IMR-90 (cell line): ENCODE measurements at regions not wholly inside any gene's neighbourhood (a gene's known extent, or its start where the extent isn't known, plus 50 kb on each side); places are given as distances from the start of the nearest gene placed in this dataset.

Experiments used
- ATAC-seq: fragments of 200-7000 bp; cut with Tn5 transposase; 2 replicates; pipeline ENCODE4 v1.9.1; 2020; ENCODE audit warnings: low read depth, mild to moderate bottlenecking, moderate library complexity
- BruUV-seq: library from RNA; stranded (reverse); fragments of 400-500 nt; replicated peaks from 2 replicates; lab custom pipeline; 2021; lab: Mats Ljungman, UMichigan
- CTCF ChIA-PET: fragments of 300-600 bp; formaldehyde crosslinking; extraction: SDS; loops from one replicate; lab custom pipeline; 2021; ENCODE audit warnings: antibody characterized with exemption; lab: Yijun Ruan, JAX
- POLR2A ChIA-PET: fragments of 300-600 bp; sonication (Branson Sonifier 250); formaldehyde crosslinking; loops from one replicate; lab custom pipeline; 2022; ENCODE audit warnings: antibody characterized with exemption; ENCODE audit not compliant: unreplicated experiment; lab: Charles Lee
- DNase-seq: peaks from one replicate; pipeline ENCODE4 v3.0.0; 2013
- H2AFZ ChIP-seq: replicated peaks from 2 replicates; pipeline ENCODE3; 2013; ENCODE audit warnings: low read length, mild to moderate bottlenecking; ENCODE audit not compliant: poor library complexity
- H2AK5ac ChIP-seq: 2 replicates; pipeline ENCODE4 v1.6.1; 2013; ENCODE audit warnings: low read depth, low read length, inconsistent platforms
- H2AK9ac ChIP-seq: replicated peaks from 2 replicates; pipeline ENCODE3; 2013; ENCODE audit warnings: mild to moderate bottlenecking, low read depth, low read length, moderate library complexity; ENCODE audit not compliant: poor library complexity
- H2BK120ac ChIP-seq: 2 replicates; pipeline ENCODE4 v1.6.1; 2013; ENCODE audit warnings: low read depth, low read length, inconsistent platforms
- H2BK15ac ChIP-seq: 3 replicates; pipeline ENCODE4 v1.6.1; 2013; ENCODE audit warnings: low read depth, low read length, inconsistent platforms
- H2BK20ac ChIP-seq: 2 replicates; pipeline ENCODE4 v1.6.1; 2013; ENCODE audit warnings: low read depth, mild to moderate bottlenecking, inconsistent platforms, low read length, moderate library complexity
- H2BK5ac ChIP-seq: 2 replicates; pipeline ENCODE4 v1.6.1; 2013; ENCODE audit warnings: mild to moderate bottlenecking, low read depth, low read length, inconsistent platforms; ENCODE audit not compliant: poor library complexity, severe bottlenecking
- H3K14ac ChIP-seq: replicated peaks from 2 replicates; pipeline ENCODE4 v1.6.1; 2013; ENCODE audit warnings: low read depth, low read length, inconsistent platforms
- H3K18ac ChIP-seq: 2 replicates; pipeline ENCODE4 v1.6.1; 2013; ENCODE audit warnings: low read depth, low read length, control low read depth
- H3K23ac ChIP-seq: 2 replicates; pipeline ENCODE4 v1.6.1; 2013; ENCODE audit warnings: low read depth, low read length, inconsistent platforms
- H3K27ac ChIP-seq: 2 replicates; pipeline ENCODE4 v1.5.1; 2013; ENCODE audit warnings: mild to moderate bottlenecking, control low read depth, low read length; ENCODE audit not compliant: insufficient read depth
- H3K27me3 ChIP-seq: 2 replicates; pipeline ENCODE4 v1.6.1; 2013; ENCODE audit warnings: low read length; ENCODE audit not compliant: control insufficient read depth, insufficient read depth
- H3K36me3 ChIP-seq: 2 replicates; pipeline ENCODE4 v1.6.1; 2013; ENCODE audit warnings: low read length, mixed read lengths; ENCODE audit not compliant: control insufficient read depth, insufficient read depth
- H3K4ac ChIP-seq: 2 replicates; pipeline ENCODE4 v1.6.1; 2013; ENCODE audit warnings: low read depth, low read length, inconsistent platforms
- H3K4me1 ChIP-seq: 2 replicates; pipeline ENCODE4 v1.6.1; 2013; ENCODE audit warnings: low read length, mixed read lengths; ENCODE audit not compliant: control insufficient read depth, insufficient read depth
- H3K4me2 ChIP-seq: 2 replicates; pipeline ENCODE4 v1.6.1; 2013; ENCODE audit warnings: low read depth, mild to moderate bottlenecking, control low read depth, low read length, moderate library complexity
- H3K4me3 ChIP-seq: 2 replicates; pipeline ENCODE4 v1.5.1; 2013; ENCODE audit warnings: low read depth, mild to moderate bottlenecking, control low read depth, low read length, moderate library complexity; ENCODE audit not compliant: insufficient read depth
- H3K56ac ChIP-seq: 2 replicates; pipeline ENCODE4 v1.6.1; 2013; ENCODE audit warnings: low read length, inconsistent platforms; ENCODE audit not compliant: insufficient read depth; ENCODE audit errors: extremely low read depth
- H3K79me1 ChIP-seq, 2 experiments: 2 replicates each; pipeline ENCODE4 v1.6.1; 2013; ENCODE audit warnings: low read length in 2 of 2, inconsistent platforms in 1 of 2, low read depth in 1 of 2
- H3K9ac ChIP-seq: 2 replicates; pipeline ENCODE4 v1.6.1; 2013; ENCODE audit warnings: low read depth, low read length, control low read depth
- H3K9me1 ChIP-seq: 2 replicates; pipeline ENCODE4 v1.6.1; 2013; ENCODE audit warnings: low read length, inconsistent platforms; ENCODE audit not compliant: insufficient read depth
- H3K9me3 ChIP-seq: 2 replicates; pipeline ENCODE4 v1.6.1; 2013; ENCODE audit warnings: low read length; ENCODE audit not compliant: control insufficient read depth, insufficient read depth
- H4K20me1 ChIP-seq: 2 replicates; pipeline ENCODE4 v1.6.1; 2013; ENCODE audit warnings: low read length, inconsistent platforms; ENCODE audit not compliant: insufficient read depth
- H4K5ac ChIP-seq: 2 replicates; pipeline ENCODE4 v1.6.1; 2013; ENCODE audit warnings: mild to moderate bottlenecking, low read depth, low read length, control low read depth
- H4K8ac ChIP-seq, 2 experiments: 2 replicates each; pipeline ENCODE4 v1.6.1; 2013; ENCODE audit warnings: low read depth in 2 of 2, low read length in 2 of 2, control low read depth in 1 of 2, inconsistent platforms in 1 of 2
- H4K91ac ChIP-seq: 2 replicates; pipeline ENCODE4 v1.6.1; 2013; ENCODE audit warnings: low read depth, low read length, inconsistent platforms; ENCODE audit not compliant: insufficient read depth
- BHLHE40 ChIP-seq: fragments of 150-350 bp; IDR thresholded peaks from 2 replicates; pipeline ENCODE4 v1.6.1; 2016; ENCODE audit warnings: mild to moderate bottlenecking, low read depth, low read length
- CEBPB ChIP-seq: IDR thresholded peaks from 2 replicates; pipeline ENCODE4 v1.6.1; 2012; ENCODE audit warnings: low read depth, low read length, improper control_type of control experiment
- CHD1 ChIP-seq: IDR thresholded peaks from 2 replicates; pipeline ENCODE4 v1.6.1; 2012; ENCODE audit warnings: low read depth, low read length, improper control_type of control experiment
- MAFK ChIP-seq: IDR thresholded peaks from 2 replicates; pipeline ENCODE4 v1.6.1; 2012; ENCODE audit warnings: low read depth, low read length, improper control_type of control experiment
- MXI1 ChIP-seq: IDR thresholded peaks from 2 replicates; pipeline ENCODE4 v1.6.1; 2012; ENCODE audit warnings: low read depth, mild to moderate bottlenecking, low read length, moderate library complexity, borderline replicate concordance
- POLR2A ChIP-seq: IDR thresholded peaks from 2 replicates; pipeline ENCODE4 v1.6.1; 2012; ENCODE audit warnings: mild to moderate bottlenecking, low read depth, low read length
- RAD21 ChIP-seq: IDR thresholded peaks from 2 replicates; pipeline ENCODE4 v1.6.1; 2012; ENCODE audit warnings: low read length, improper control_type of control experiment
- RFX5 ChIP-seq: IDR thresholded peaks from 2 replicates; pipeline ENCODE4 v1.8.0; 2012; ENCODE audit warnings: low read depth, mild to moderate bottlenecking, low read length, moderate library complexity
- SMC3 ChIP-seq: fragments of 150-350 bp; IDR thresholded peaks from 2 replicates; pipeline ENCODE4 v1.6.1; 2016; ENCODE audit warnings: low read depth, mild to moderate bottlenecking, antibody characterized with exemption, low read length, moderate library complexity
- WGBS, 2 experiments: methylation state at CpG; one replicate each; pipeline versions ENCODE4 v1.1.5 to v1.1.7; 2013; ENCODE audit warnings: missing lambda C conversion rate in 2 of 2; ENCODE audit not compliant: insufficient read length in 1 of 2; ENCODE audit errors: extremely low coverage in 2 of 2; 5-methylcytosine and 5-hydroxymethylcytosine counted together
- dilution Hi-C: fragments of 300-500 bp; cut with HindIII; formaldehyde crosslinking; loops from one replicate; pipeline ENCODE4 v1.14.3; 2018; ENCODE audit warnings: low sequenced_read_pairs; ENCODE audit not compliant: unreplicated experiment
- in situ Hi-C: fragments of 300-500 bp; cut with MboI; formaldehyde crosslinking; loops from 3 replicates; pipeline ENCODE4 v1.14.3; 2019; ENCODE audit warnings: low sequenced_read_pairs, inconsistent platforms, mixed read lengths
- intact Hi-C: fragments of 100-400 bp; cut with micrococcal nuclease; formaldehyde crosslinking; loops from 2 replicates; pipeline ENCODE4 v1.10.0; 2022
- TF ChIP-seq, protein P1 (sequence below): conservative IDR thresholded peaks from 2 replicates; pipeline ENCODE4 v1.5.1; 2012; ENCODE audit warnings: mild to moderate bottlenecking, low read depth, low read length, improper control_type of control experiment
- TF ChIP-seq, protein P2 (sequence below): fragments of 150-350 bp; IDR thresholded peaks from 2 replicates; pipeline ENCODE4 v1.6.1; 2016; ENCODE audit warnings: low read depth, mild to moderate bottlenecking, low read length, moderate library complexity, borderline replicate concordance

GRCh38 chr13:56201834-56202233 is 938.9 kb upstream of the PRR20A start:
- H4K20me1 ChIP-seq, result no peaks in the 10 kb centered on the region
- in situ Hi-C loops (no loop called here), dilution Hi-C loops (no loop called here), intact Hi-C loops (no loop called here)
- H4K5ac ChIP-seq, result no peak overlapping the region
- H2BK5ac ChIP-seq, result no peak overlapping the region
- no peak overlapping the region for H4K8ac ChIP-seq
- H3K23ac ChIP-seq, result no peak overlapping the region
- DNase-seq, result no peak
- no peak overlapping the region for H4K91ac ChIP-seq
- H3K9ac ChIP-seq, result no peak overlapping the region
- H3K27ac ChIP-seq, result no peak overlapping the region
- TF ChIP-seq RFX5, result no peak
- TF ChIP-seq SMC3, result no peak
- TF ChIP-seq, protein P1, sequence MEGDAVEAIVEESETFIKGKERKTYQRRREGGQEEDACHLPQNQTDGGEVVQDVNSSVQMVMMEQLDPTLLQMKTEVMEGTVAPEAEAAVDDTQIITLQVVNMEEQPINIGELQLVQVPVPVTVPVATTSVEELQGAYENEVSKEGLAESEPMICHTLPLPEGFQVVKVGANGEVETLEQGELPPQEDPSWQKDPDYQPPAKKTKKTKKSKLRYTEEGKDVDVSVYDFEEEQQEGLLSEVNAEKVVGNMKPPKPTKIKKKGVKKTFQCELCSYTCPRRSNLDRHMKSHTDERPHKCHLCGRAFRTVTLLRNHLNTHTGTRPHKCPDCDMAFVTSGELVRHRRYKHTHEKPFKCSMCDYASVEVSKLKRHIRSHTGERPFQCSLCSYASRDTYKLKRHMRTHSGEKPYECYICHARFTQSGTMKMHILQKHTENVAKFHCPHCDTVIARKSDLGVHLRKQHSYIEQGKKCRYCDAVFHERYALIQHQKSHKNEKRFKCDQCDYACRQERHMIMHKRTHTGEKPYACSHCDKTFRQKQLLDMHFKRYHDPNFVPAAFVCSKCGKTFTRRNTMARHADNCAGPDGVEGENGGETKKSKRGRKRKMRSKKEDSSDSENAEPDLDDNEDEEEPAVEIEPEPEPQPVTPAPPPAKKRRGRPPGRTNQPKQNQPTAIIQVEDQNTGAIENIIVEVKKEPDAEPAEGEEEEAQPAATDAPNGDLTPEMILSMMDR, result no peak
- no peak for TF ChIP-seq BHLHE40
- no peak for TF ChIP-seq MXI1
- TF ChIP-seq POLR2A, result no peak
- TF ChIP-seq RAD21, result no peak
- TF ChIP-seq CEBPB, result no peak
- no peak for TF ChIP-seq CHD1
- TF ChIP-seq, protein P2, sequence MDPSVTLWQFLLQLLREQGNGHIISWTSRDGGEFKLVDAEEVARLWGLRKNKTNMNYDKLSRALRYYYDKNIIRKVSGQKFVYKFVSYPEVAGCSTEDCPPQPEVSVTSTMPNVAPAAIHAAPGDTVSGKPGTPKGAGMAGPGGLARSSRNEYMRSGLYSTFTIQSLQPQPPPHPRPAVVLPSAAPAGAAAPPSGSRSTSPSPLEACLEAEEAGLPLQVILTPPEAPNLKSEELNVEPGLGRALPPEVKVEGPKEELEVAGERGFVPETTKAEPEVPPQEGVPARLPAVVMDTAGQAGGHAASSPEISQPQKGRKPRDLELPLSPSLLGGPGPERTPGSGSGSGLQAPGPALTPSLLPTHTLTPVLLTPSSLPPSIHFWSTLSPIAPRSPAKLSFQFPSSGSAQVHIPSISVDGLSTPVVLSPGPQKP, result no peak
- TF ChIP-seq MAFK, result no peak
- no peak overlapping the region for H3K4ac ChIP-seq
- no peak overlapping the region for H3K4me2 ChIP-seq
- peaks cover 2% of the 10 kb centered on the region; the same call in 1 of the 2 replicates for H3K9me3 ChIP-seq
- POLR2A ChIA-PET, result no interaction called here
- no peak overlapping the region for H2AK9ac ChIP-seq
- H2BK20ac ChIP-seq, result no peak overlapping the region
- H2AK5ac ChIP-seq, result no peak overlapping the region
- no peak overlapping the region for H3K18ac ChIP-seq
- H3K4me3 ChIP-seq, result no peak overlapping the region
- H2AFZ ChIP-seq, result no peak overlapping the region
- no peak for ATAC-seq
- no peak overlapping the region for H3K14ac ChIP-seq
- H2BK15ac ChIP-seq, result no peak overlapping the region
- BruUV-seq, result no TSS peak
- 20% methylated on average over 1 of the region's 2 CpGs; no CpG with 5 or more reads in 1 of the 2 experiments for WGBS, 2 experiments
- no peak overlapping the region for H2BK120ac ChIP-seq
- no peaks in the 10 kb centered on the region for H3K27me3 ChIP-seq
- H3K79me1 ChIP-seq, result no peaks in the 10 kb centered on the region
- no peaks in the 10 kb centered on the region for H3K36me3 ChIP-seq
- no peak overlapping the region for H3K56ac ChIP-seq
- CTCF ChIA-PET, result no interaction called here
- H3K4me1 ChIP-seq, result no peaks in the 10 kb centered on the region
- H3K9me1 ChIP-seq, result no peaks in the 10 kb centered on the region
